ENCODE measurements at regions not wholly inside any gene's neighbourhood (a gene's known extent, or its start where the extent isn't known, plus 50 kb on each side); places are given as distances from the start of the nearest gene placed in this dataset.

GRCh38 chr1:106189780-106190179, 866.7 kb upstream of the PRMT6 start:
- TF ChIP-seq, protein P1, sequence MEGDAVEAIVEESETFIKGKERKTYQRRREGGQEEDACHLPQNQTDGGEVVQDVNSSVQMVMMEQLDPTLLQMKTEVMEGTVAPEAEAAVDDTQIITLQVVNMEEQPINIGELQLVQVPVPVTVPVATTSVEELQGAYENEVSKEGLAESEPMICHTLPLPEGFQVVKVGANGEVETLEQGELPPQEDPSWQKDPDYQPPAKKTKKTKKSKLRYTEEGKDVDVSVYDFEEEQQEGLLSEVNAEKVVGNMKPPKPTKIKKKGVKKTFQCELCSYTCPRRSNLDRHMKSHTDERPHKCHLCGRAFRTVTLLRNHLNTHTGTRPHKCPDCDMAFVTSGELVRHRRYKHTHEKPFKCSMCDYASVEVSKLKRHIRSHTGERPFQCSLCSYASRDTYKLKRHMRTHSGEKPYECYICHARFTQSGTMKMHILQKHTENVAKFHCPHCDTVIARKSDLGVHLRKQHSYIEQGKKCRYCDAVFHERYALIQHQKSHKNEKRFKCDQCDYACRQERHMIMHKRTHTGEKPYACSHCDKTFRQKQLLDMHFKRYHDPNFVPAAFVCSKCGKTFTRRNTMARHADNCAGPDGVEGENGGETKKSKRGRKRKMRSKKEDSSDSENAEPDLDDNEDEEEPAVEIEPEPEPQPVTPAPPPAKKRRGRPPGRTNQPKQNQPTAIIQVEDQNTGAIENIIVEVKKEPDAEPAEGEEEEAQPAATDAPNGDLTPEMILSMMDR (IDR thresholded peaks at IDR 0.05 in 8 of 11, conservative IDR thresholded peaks at IDR 0.05 in 3 of 11): no peak
- no peak for TF ChIP-seq POLR2A (IDR thresholded peaks at IDR 0.05)
